PC-9 (cell line): ENCODE measurements at regions not wholly inside any gene's neighbourhood (a gene's known extent, or its start where the extent isn't known, plus 50 kb on each side); places are given as distances from the start of the nearest gene placed in this dataset.

Experiments
- BruUV-seq: library from RNA; stranded (reverse); fragments of 400-500 nt; replicated peaks from 2 replicates; lab custom pipeline; 2021; lab: Mats Ljungman, UMichigan
- CTCF ChIA-PET: fragments of 300-600 bp; sonication (Branson Sonifier 250); formaldehyde crosslinking; loops from one replicate; lab custom pipeline; 2022; ENCODE audit warnings: antibody characterized with exemption; lab: Charles Lee
- POLR2A ChIA-PET: fragments of 300-600 bp; sonication (Branson Sonifier 250); formaldehyde crosslinking; loops from one replicate; lab custom pipeline; 2022; ENCODE audit warnings: antibody characterized with exemption; ENCODE audit not compliant: unreplicated experiment; lab: Charles Lee
- DNase-seq, 2 experiments: peaks; one replicate each; pipeline versions ENCODE4 v3.0.0 to v3.0.0-alpha.2; 2015 to 2022; ENCODE audit warnings: mixed read lengths in 1 of 2
- H2AFZ ChIP-seq: fragments of 200-600 bp; sonication (generic); 2 replicates; pipeline ENCODE4 v1.8.1; 2017; ENCODE audit warnings: antibody characterized with exemption
- H3F3A ChIP-seq: fragments of 200-600 bp; sonication (generic); 2 replicates; pipeline ENCODE4 v1.8.1; 2017; ENCODE audit warnings: antibody characterized with exemption, mild to moderate bottlenecking, low read depth; ENCODE audit not compliant: insufficient read depth
- H3K27ac ChIP-seq: fragments of 200-600 bp; sonication (generic); 2 replicates; pipeline ENCODE4 v1.6.1; 2016; ENCODE audit warnings: mixed run types
- H3K27me3 ChIP-seq: fragments of 200-600 bp; sonication (generic); 2 replicates; pipeline ENCODE4 v1.6.1; 2016; ENCODE audit warnings: low read depth, mixed run types; ENCODE audit not compliant: insufficient read depth
- H3K36me3 ChIP-seq: fragments of 200-600 bp; sonication (generic); 2 replicates; pipeline ENCODE4 v1.6.1; 2016; ENCODE audit warnings: low read depth, mixed run types
- H3K4me1 ChIP-seq: fragments of 200-600 bp; sonication (generic); replicated peaks from 2 replicates; pipeline ENCODE4 v1.6.1; 2016; ENCODE audit warnings: mixed run types; ENCODE audit not compliant: insufficient read depth
- H3K4me2 ChIP-seq: fragments of 200-600 bp; sonication (generic); 2 replicates; pipeline ENCODE4 v1.6.1; 2017; ENCODE audit warnings: mixed run types
- H3K4me3 ChIP-seq: fragments of 200-600 bp; sonication (generic); 2 replicates; pipeline ENCODE4 v1.6.1; 2016; ENCODE audit warnings: mixed run types
- H3K79me2 ChIP-seq: fragments of 200-600 bp; sonication (generic); 2 replicates; pipeline ENCODE4 v1.6.1; 2017; ENCODE audit warnings: low read depth, mixed run types
- H3K9me2 ChIP-seq: fragments of 200-600 bp; sonication (generic); 2 replicates; pipeline ENCODE4 v1.8.1; 2017; ENCODE audit warnings: mild to moderate bottlenecking; ENCODE audit not compliant: insufficient read depth
- H3K9me3 ChIP-seq: fragments of 200-600 bp; sonication (generic); 2 replicates; pipeline ENCODE4 v1.8.1; 2016; ENCODE audit warnings: low read depth; ENCODE audit not compliant: insufficient read depth
- H4K20me1 ChIP-seq: fragments of 200-600 bp; sonication (generic); 2 replicates; pipeline ENCODE4 v1.8.1; 2017; ENCODE audit not compliant: insufficient read depth
- EZH2 ChIP-seq: fragments of 200-600 bp; sonication (generic); IDR thresholded peaks from 2 replicates; pipeline ENCODE4 v1.8.0; 2017; ENCODE audit warnings: antibody characterized with exemption, low read depth
- intact Hi-C: fragments of 100-400 bp; cut with micrococcal nuclease; formaldehyde crosslinking; loops from one replicate; pipeline ENCODE4 v1.10.0; 2022; ENCODE audit not compliant: unreplicated experiment
- TF ChIP-seq, protein P1 (sequence below): fragments of 200-600 bp; sonication (generic); conservative IDR thresholded peaks from 2 replicates; pipeline ENCODE4 v1.6.1; 2017; ENCODE audit warnings: mixed run types, antibody characterized with exemption, mild to moderate bottlenecking, moderate library complexity

GRCh38 chr1:115398745-115399144 is 60.7 kb upstream of the NGF start:
- no peak overlapping the region for H3K4me2 ChIP-seq
- no peak overlapping the region for H2AFZ ChIP-seq
- H3K36me3 ChIP-seq: no peaks in the 10 kb centered on the region
- TF ChIP-seq, protein P1, sequence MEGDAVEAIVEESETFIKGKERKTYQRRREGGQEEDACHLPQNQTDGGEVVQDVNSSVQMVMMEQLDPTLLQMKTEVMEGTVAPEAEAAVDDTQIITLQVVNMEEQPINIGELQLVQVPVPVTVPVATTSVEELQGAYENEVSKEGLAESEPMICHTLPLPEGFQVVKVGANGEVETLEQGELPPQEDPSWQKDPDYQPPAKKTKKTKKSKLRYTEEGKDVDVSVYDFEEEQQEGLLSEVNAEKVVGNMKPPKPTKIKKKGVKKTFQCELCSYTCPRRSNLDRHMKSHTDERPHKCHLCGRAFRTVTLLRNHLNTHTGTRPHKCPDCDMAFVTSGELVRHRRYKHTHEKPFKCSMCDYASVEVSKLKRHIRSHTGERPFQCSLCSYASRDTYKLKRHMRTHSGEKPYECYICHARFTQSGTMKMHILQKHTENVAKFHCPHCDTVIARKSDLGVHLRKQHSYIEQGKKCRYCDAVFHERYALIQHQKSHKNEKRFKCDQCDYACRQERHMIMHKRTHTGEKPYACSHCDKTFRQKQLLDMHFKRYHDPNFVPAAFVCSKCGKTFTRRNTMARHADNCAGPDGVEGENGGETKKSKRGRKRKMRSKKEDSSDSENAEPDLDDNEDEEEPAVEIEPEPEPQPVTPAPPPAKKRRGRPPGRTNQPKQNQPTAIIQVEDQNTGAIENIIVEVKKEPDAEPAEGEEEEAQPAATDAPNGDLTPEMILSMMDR: no peak
- TF ChIP-seq EZH2: no peak
- no peaks in the 10 kb centered on the region for H4K20me1 ChIP-seq
- no TSS peak for BruUV-seq
- no peak overlapping the region for H3K27ac ChIP-seq
- H3K9me3 ChIP-seq: no peaks in the 10 kb centered on the region; the same call in 1 of the 2 replicates
- CTCF ChIA-PET: no interaction called here
- POLR2A ChIA-PET: no interaction called here
- H3K4me3 ChIP-seq: no peak overlapping the region
- no peaks in the 10 kb centered on the region for H3K79me2 ChIP-seq
- H3K9me2 ChIP-seq: no peaks in the 10 kb centered on the region
- H3K4me1 ChIP-seq: no peaks in the 10 kb centered on the region
- intact Hi-C loops: no loop called here
- H3F3A ChIP-seq: no peaks in the 10 kb centered on the region
- H3K27me3 ChIP-seq: no peaks in the 10 kb centered on the region
- no peak for DNase-seq
